ENCODE measurements at regions not wholly inside any gene's neighbourhood (a gene's known extent, or its start where the extent isn't known, plus 50 kb on each side); places are given as distances from the start of the nearest gene placed in this dataset.
A peak's percentile ranks its signal among the peaks of the same experiment; 100 is the strongest.
"Not testable (repeated sequence)": the region's sequence is repeated elsewhere in the genome, so short reads cannot be mapped to it uniquely, and the experiment has no call there.

DNA sequence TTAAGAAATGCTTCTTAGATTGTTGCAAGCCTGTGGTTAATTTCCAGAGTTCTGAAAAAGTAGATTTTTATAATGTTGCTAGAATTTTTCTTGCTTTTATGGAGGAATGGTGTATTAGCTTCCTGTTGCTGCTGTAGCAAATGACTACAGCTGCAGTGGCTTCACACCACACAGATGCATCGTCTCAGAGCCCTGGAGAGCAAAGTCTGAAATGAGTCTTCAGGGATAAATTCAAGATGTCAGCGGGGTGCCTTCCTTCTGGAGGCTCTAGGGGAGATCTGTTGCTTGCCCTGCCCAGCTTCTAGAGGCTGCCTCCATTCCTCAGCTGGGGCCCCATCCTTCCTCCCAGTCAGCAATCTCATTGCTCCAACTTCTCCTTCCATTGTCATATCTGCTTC lies 187.8 kb downstream of the ZNF516 start:
- DNase-seq (ENCODE audit: low spot score): no peak

GRCh38 chr18:76306685-76307292 lies 188.3 kb downstream of the ZNF516 start:
- no peak for DNase-seq (ENCODE audit: low spot score)

- DNase-seq (ENCODE audit: low spot score): no peak
These were observed 209.2 kb downstream of the ZNF516 start for GRCh38 chr18:76285866-76286265.

- no peak for DNase-seq (ENCODE audit: low spot score)
These were observed 213.5 kb downstream of the ZNF516 start for GRCh38 chr18:76281565-76281964.

DNA sequence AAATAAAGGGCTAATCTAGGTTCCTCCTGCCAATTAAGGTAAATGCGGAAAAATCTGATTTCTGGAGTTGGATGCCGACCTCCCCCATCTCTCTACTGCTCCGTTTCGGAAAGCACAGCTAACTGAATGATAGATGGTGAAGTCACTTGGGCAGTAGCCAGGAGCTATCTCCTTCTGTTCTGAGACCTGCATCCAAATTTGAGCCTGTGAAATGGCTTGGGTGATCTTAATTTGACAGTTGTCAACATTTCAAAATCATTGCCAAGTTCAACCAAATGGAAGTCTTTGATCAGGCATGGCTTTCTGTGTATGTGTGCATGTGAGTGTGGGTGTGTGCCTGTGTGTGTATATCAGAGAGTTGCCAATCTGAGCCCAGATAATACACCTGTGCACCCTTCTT lies 217.2 kb downstream of the ZNF516 start:
- no peak for DNase-seq (ENCODE audit: low spot score)

DNA sequence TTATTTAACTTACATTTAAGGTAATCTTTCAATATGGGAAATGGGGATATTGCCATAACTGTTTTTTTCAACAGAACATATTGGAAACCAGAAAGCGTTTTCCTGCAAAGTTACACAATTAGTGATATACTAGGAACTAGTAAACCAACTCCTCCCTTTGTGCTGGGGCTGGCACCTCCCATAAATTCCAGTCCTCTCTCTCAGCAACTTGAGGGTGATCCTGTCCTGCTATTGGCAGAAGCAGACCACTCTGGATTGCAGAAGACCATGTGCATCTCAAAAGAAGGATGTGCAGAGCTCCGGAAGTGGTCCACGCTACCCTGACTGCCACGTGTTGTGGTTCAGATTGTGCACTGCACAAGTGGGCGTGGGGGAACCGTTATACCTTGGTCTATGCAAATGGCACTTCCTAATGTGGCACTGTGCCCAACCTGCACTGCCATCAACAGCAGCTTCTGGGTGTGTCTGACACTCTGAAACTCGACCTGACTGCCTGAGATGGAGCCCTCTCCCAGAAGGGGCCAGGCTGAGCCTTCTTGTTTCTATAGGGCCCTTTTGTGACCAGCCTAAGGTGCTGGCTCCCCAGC lies 219.2 kb downstream of the ZNF516 start:
- DNase-seq (ENCODE audit: low spot score): no peak

DNA sequence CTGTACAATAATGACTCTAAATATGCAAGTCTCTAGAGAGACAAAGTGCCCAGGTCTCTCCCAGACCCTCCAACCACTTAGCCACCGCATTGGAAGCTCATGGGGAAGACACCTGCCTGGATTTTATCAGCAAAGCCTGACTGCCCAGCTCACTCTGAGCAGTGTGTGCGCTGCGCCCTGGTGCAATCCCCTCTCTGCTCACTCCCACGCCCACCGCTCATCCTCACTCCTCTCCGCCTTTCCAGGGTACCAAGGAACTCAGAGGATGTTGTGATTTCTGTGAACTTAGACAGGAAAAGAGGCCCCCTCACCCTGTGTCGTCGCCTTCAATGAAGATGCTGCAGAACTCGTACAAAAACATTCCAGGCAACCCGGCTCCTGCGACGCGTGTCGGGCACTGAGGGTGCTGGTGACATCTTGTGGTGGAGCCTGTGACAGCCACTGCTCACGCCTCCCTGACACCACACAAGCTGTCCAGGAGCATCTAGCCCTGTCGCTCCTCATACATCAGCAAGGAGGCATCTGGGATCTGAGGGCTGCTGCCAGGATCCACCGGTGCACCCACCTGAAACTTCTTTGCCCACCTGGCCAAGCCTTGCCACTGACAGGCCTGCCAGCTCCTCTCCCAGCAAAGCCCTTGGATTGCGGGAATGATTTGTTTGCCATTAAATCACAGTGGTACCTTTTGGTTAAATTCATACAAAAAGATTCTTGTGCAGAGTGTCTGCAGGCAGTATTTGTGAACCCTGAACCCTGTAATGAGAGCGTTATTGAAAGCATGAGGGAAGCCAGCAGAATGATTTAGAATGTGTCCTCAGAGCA lies 220.4 kb downstream of the ZNF516 start:
- DNase-seq (ENCODE audit: low spot score): peak; percentile 39

DNA sequence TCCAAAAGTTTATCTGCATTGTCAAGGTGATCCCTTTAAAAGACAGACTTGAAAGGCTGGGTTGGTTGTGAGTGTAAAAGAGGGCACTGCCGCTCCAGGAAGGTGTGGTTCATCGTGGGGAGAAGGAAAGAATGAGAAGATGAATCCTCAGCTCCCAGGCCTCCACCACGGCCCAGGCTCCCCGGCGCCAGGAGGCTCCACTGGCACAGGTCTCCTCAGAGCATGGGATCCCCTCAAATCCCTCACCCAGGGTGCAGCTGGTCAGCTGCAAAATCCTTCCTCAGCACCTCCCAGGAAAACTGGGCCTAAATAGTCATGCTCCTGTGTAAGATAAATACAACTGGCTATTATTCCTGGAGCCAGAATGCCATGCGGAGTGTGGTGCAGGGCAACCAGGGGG lies 221.1 kb downstream of the ZNF516 start:
- DNase-seq (ENCODE audit: low spot score): no peak

DNA sequence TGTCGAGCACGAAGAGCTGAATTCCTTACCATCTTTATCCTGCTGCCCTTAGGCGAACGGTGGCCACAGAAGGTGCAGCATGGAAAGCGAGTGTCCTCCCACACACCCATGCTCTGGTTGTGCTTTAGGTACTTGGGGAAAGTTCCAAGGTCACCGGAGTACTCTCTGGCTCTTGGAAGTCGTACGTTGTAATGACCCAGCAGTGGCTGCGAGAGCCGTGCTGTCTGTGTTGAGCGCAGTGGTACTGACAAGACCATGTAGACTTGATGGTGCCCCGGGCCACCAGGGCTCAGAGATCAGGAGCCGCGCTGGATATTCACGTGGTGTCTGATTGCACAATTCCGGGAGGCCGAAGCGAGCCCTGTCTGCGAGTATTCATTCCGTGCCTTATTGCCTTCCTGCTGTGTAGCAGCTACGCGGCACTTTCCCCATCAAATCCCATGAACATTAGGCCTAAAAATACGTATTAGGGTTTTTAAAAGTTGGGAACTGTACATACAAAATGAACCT lies 222.0 kb downstream of the ZNF516 start:
- DNase-seq (ENCODE audit: low spot score): no peak

- not testable (repeated sequence) for DNase-seq (ENCODE audit: low spot score)
These were observed 227.6 kb downstream of the ZNF516 start for GRCh38 chr18:76267423-76267822.

DNA sequence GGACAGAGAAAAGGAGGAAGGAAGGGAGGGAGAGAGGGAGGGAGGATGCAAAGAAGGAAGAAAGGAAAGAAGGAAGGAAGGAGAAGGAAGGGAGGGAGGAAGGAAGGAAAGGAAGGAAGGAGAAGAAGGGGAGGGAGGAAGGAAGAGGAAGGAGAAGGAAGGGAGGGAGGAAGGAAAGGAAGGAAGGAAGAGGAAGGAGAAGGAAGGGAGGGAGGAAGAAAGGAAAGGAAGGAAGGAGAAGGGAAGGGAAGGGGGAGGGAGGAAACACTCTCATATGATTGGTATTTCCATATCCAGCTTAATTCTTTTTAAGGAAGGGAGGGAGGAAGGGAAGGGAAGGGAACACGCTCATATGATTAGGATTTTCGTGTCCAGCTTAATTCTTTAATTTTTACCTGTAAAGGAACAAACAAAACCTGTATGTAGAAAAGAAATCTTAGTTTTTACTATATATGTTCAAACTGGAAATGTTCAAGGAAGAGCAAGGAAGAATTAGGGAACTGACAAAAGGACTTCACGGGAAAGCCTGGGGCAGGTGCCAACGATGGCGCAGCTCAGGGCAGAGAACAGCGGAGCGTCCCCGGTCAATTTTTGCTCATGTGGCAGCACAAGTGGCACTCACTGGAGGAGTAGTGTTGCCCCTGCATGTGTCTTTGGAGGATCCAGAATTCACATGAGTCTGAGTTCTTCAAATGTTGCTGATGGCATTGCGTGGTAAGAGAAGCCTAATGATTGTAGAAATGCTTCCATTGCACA lies 228.6 kb downstream of the ZNF516 start:
- DNase-seq (ENCODE audit: low spot score): no peak

- peak; percentile 29 for DNase-seq (ENCODE audit: low spot score)
These were observed 229.4 kb downstream of the ZNF516 start for GRCh38 chr18:76265497-76266235.

- no peak for DNase-seq (ENCODE audit: low spot score)
These were observed 230.2 kb downstream of the ZNF516 start for GRCh38 chr18:76264876-76265250.

DNA sequence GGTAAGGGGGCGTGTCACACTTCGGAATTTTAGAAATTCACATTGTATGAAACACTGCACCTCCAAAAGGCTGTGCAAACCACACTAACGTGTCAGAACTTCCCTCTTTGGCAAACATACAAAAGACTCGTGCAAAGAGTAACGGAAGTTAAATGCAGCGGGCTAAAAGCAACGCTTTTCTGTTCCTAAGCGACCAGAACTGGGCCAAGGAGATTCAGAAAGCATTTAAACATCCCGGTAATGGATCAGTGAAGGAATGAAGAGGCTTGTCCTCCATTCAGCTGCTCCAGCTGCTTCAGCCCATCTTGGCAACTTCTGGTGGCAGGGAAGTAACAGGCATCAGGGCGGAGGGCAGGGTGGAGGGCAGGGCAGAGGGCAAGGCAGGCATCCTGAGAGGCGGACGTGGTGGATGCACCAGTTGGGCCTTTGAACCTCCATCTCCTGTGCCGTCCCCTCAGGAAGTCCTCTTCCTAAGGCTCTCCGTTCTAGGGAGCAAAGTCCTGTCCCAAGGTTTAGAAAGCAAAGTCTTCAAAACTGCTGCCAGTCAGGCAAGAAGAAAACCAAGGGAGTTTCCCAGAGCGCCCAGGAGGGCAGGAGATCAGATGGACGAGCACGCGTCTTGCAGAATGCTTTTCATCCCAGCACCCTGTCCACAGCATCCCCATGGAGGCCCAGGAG lies 230.7 kb downstream of the ZNF516 start:
- no peak for DNase-seq (ENCODE audit: low spot score)

DNA sequence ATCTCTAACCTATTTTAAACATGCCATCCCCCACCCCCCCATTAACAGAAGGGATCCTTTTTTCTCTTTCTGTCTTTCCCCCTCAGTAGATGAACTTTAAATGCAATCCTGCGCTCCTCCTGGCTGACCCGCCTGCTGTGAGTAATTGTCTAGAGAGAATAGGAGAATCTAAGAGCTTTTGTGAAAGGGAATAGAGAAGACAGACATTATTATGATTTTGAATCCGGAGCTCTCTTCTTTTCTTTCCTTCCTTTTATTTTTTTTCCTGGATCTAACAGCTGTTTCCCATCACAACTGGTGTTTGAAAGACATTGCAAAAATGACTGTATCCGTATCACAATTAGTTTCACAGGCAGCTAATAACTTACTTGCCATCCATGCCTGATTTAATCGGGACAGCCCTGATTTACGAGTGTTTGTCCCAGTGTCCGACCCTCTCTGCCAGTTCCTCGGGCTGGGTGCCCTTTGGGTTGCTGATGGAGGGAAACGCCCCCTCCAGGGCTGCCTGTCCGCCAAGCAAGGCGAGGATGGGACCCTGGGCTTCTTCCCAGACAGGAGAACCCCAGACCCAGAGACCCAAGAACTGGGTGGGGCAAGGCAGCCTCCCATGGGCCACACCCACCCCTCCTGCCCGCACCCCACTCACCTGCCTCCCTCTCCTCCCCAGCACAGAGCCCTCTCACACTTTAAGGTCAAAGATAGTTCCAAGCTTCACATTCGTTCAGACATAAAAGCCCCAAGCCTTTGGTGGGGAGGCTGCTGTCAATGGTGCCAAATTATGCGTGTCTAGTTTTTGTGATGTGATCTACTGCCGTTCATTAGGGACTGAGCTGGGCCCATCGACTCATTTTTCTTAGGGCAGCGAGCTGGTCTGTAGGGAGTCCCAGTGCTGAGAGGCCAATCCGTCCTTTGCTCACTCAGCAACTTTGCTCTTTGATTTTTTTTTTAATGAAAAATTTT lies 231.7 kb downstream of the ZNF516 start:
- DNase-seq (ENCODE audit: low spot score): no peak

GRCh38 chr18:76260941-76261472 lies 234.0 kb downstream of the ZNF516 start:
- no peak for DNase-seq (ENCODE audit: low spot score)

GRCh38 chr18:76259711-76260110 lies 235.3 kb downstream of the ZNF516 start:
- no peak for DNase-seq (ENCODE audit: low spot score)

DNA sequence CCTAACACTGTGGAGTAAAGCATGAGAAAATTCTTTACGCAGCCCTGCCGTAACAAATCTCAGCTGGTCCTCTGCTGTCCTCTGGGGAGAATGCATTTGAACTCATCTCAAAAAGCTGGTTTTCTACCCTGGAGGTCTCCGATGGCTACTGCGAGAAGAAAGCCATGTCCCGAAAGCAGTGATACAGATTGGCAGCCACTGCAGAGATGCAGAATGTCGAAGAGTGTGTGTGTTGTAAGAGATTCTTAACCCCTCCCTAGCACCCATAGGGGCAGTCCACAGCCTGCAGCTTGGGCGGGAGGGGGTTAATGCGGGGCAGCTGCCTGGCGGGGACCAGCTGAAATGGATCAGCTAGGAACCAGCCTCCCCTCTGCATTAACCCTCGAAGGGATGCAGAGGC lies 235.9 kb downstream of the ZNF516 start:
- DNase-seq (ENCODE audit: low spot score): no peak

DNA sequence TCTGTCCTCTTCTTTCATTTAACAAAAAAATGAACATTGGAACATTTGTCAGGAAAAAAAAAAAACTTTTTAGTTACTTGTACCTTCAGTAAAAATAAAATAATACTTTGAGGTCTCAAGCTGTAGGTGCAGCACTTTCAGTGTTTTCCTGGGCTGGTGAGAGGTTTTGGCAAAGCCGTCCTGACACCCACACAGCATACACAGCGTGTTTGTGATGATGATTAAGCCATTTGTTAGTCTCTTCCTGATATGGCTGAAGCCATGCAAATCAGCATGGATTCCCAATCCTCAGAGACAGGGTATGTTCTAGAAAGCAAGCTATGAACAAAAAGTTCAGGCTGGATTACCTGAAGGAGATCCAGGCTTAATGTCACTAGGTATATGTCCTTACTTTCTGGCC lies 236.8 kb downstream of the ZNF516 start:
- no peak for DNase-seq (ENCODE audit: low spot score)

Measured in H4 (cell line).